Prostate gland (tissue), 2 donors: ENCODE measurements at regions not wholly inside any gene's neighbourhood (a gene's known extent, or its start where the extent isn't known, plus 50 kb on each side); places are given as distances from the start of the nearest gene placed in this dataset.

Experiments
- DNase-seq: peaks from one replicate; pipeline ENCODE4 v3.0.0-alpha.2; 2019; ENCODE audit warnings: low spot score
- H3K27ac ChIP-seq, 2 donors: fragments of 200-600 bp; sonication (generic); 2 replicates each; pipeline ENCODE4 v1.5.1; 2017 to 2019
- H3K27me3 ChIP-seq: fragments of 200-600 bp; sonication (generic); replicated peaks from 2 replicates; pipeline ENCODE4 v1.5.1; 2019; ENCODE audit not compliant: insufficient read depth
- H3K36me3 ChIP-seq, 2 donors: fragments of 200-600 bp; sonication (generic); 1 replicate in 1 of 2; 2 replicates in 1 of 2; pipeline versions ENCODE4 v1.5.1 to v1.8.1; 2017 to 2019
- H3K4me1 ChIP-seq: fragments of 200-600 bp; sonication (generic); replicated peaks from 2 replicates; pipeline ENCODE4 v1.5.1; 2019
- H3K4me3 ChIP-seq, 2 donors: fragments of 200-600 bp; sonication (generic); 2 replicates each; pipeline ENCODE4 v1.5.1; 2017 to 2019
- H3K9me3 ChIP-seq: fragments of 200-600 bp; sonication (generic); 2 replicates; pipeline ENCODE4 v1.5.1; 2017
- POLR2A ChIP-seq: fragments of 450-650 bp; IDR thresholded peaks from one replicate; pipeline ENCODE4 v1.6.1; 2016; ENCODE audit warnings: antibody characterized with exemption, mild to moderate bottlenecking
- POLR2AphosphoS5 ChIP-seq: sonication (generic); formaldehyde crosslinking; IDR thresholded peaks from one replicate; pipeline ENCODE4 v1.6.1; 2017; ENCODE audit warnings: antibody characterized with exemption
- whole genome bisulfite sequencing: methylation state at CpG from one replicate; pipeline ENCODE4 v1.1.5; 2018; 5-methylcytosine and 5-hydroxymethylcytosine counted together
- intact Hi-C: fragments of 100-400 bp; cut with DNase I; formaldehyde crosslinking; loops from one replicate; pipeline ENCODE4 v1.14.2; 2022
- TF ChIP-seq, protein P1 (sequence below), 4 experiments: fragments of 200-600 bp in 2 of 4; fragments of 450-650 bp in 2 of 4; sonication (generic) in 2 of 4; IDR thresholded peaks; 1 replicate in 3 of 4; 2 replicates in 1 of 4; pipeline ENCODE4 v1.5.1; 2016 to 2019; ENCODE audit warnings: antibody characterized with exemption in 4 of 4, mild to moderate bottlenecking in 2 of 4, moderate library complexity in 2 of 4

DNA sequence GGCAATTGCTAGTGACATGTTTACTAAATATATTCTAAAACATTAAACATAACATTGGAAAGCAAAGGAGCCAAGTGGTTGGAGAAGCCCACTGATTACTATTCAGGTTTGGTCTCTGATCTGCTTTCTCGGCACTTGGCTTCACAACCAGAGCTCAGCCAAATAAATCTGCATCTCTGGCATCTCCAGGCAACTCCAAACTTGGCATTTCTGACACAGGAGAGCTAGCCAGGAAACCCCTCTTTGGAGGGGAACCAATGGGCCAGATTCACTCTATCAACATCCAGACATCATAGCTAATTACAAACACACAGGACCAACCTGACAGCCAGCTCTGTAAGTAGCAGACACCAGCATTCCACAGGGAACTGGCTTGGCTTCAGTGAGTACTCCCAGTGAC lies 150.3 kb upstream of the ETAA1 start:
- H3K27ac ChIP-seq: no peak overlapping the region
- 84% methylated on average over 1 of the region's 1 CpG for WGBS
- intact Hi-C loops: loop anchor here (10.0 kb wide), 1 partner anchor 398 kb away; no protein-coding TSS in a partner anchor

DNA sequence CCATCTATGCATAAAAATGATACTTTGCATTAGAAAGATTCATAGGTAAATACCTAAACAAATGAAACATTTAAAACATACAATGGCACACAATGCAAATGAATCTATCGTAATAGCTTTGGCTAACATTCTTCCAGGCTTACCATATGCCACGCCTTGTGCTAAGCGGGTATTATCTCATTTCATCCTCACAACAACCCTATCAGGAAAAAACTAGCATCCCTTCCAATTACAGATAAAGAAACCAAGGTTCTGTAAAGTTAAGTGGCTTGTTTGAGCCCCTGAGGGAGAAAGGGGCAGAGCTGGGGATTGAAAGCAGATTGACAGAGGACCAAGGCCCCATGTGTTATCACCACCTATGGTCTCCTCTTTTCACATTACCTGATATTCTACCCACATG lies 145.4 kb upstream of the ETAA1 start:
- Histone ChIP-seq H3K36me3 (no peaks in the 10 kb centered on the region), H3K27me3 (no peaks in the 10 kb centered on the region), H3K4me3 (no peak overlapping the region), H3K4me1 (no peaks in the 10 kb centered on the region), H3K9me3 (no peaks in the 10 kb centered on the region), H3K27ac (no peak overlapping the region)
- intact Hi-C loops: no loop called here
- TF ChIP-seq, protein P1, sequence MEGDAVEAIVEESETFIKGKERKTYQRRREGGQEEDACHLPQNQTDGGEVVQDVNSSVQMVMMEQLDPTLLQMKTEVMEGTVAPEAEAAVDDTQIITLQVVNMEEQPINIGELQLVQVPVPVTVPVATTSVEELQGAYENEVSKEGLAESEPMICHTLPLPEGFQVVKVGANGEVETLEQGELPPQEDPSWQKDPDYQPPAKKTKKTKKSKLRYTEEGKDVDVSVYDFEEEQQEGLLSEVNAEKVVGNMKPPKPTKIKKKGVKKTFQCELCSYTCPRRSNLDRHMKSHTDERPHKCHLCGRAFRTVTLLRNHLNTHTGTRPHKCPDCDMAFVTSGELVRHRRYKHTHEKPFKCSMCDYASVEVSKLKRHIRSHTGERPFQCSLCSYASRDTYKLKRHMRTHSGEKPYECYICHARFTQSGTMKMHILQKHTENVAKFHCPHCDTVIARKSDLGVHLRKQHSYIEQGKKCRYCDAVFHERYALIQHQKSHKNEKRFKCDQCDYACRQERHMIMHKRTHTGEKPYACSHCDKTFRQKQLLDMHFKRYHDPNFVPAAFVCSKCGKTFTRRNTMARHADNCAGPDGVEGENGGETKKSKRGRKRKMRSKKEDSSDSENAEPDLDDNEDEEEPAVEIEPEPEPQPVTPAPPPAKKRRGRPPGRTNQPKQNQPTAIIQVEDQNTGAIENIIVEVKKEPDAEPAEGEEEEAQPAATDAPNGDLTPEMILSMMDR (IDR thresholded peaks at IDR 0.05): no peak
- TF ChIP-seq POLR2AphosphoS5 (no peak), POLR2A (no peak)
- 98% methylated on average over 3 of the region's 3 CpGs for WGBS
- DNase-seq: no peak

More for the DNA sequence above, 150.3 kb upstream of the ETAA1 start:
- no peaks in the 10 kb centered on the region for H3K36me3 ChIP-seq
- H3K4me3 ChIP-seq: no peak overlapping the region
- H3K4me1 ChIP-seq: no peaks in the 10 kb centered on the region
- no peak for DNase-seq
- TF ChIP-seq POLR2A (no peak), POLR2AphosphoS5 (no peak)
- TF ChIP-seq, protein P1 (IDR thresholded peaks at IDR 0.05): no peak
- H3K9me3 ChIP-seq: no peaks in the 10 kb centered on the region
- H3K27me3 ChIP-seq: no peaks in the 10 kb centered on the region

DNA sequence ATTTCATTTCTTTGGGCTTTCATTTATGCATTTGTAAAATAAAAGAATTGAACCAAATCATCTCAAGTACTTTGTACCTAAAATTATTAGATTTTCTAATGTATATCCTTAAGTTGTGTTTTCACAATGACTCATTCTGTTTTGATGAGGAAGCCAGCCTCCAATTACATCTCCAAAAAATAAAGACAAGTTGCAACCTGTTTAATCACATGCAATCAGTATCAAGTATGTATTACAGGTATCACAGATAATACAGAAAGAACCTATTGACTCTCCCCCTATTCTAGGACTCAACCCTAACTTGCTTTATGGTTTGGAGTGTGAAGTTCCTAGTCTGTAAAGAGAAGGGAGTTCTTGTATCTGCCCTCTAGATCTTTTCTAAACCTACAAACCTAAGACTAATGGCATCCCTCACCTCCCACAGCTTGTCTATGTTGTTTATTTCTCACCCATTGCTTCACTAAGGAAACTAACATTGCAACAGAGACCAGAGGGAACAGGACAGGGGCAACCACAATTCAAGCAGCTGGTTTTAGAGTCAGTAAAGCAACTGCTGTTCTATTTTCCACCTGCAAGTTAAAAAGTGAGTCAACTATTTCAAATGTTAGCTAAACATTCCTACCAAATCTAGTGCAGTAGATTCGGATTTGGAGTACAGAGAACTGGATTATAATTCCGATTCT lies 141.1 kb upstream of the ETAA1 start:
- Histone ChIP-seq H3K27ac (no peak overlapping the region), H3K4me3 (no peak overlapping the region), H3K9me3 (no peaks in the 10 kb centered on the region), H3K36me3 (no peaks in the 10 kb centered on the region), H3K27me3 (no peaks in the 10 kb centered on the region), H3K4me1 (no peaks in the 10 kb centered on the region)
- no peak for DNase-seq
- intact Hi-C loops: no loop called here
- TF ChIP-seq POLR2A: no peak
- TF ChIP-seq POLR2AphosphoS5: no peak
- TF ChIP-seq, protein P1 (IDR thresholded peaks at IDR 0.05): no peak
- WGBS: 97% methylated on average over 2 of the region's 2 CpGs

DNA sequence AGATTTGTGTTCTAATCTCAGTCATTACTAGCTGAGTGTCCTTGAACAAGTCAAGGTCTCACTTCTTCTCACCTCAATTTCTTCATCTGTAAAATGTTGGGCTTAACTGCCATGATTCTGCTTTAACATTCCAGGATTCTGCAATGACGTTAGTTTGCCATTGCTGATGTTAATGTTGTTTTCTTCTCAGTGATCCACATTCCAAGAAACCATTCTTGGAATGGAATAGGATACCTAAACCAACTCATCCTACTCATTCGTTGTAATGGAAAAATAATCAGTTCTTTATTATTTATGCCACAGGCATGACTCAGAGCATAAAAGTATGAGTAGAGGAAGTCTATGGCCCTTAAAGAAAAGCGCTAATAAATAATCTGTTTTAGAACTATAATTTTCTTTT lies 140.2 kb upstream of the ETAA1 start:
- Histone ChIP-seq H3K27me3 (no peaks in the 10 kb centered on the region), H3K27ac (no peak overlapping the region), H3K4me3 (no peak overlapping the region), H3K4me1 (no peaks in the 10 kb centered on the region), H3K36me3 (no peaks in the 10 kb centered on the region), H3K9me3 (no peaks in the 10 kb centered on the region)
- DNase-seq: no peak
- WGBS: 88% methylated on average over 3 of the region's 3 CpGs
- intact Hi-C loops: no loop called here
- TF ChIP-seq POLR2AphosphoS5 (no peak), POLR2A (no peak)
- TF ChIP-seq, protein P1 (IDR thresholded peaks at IDR 0.05): no peak

DNA sequence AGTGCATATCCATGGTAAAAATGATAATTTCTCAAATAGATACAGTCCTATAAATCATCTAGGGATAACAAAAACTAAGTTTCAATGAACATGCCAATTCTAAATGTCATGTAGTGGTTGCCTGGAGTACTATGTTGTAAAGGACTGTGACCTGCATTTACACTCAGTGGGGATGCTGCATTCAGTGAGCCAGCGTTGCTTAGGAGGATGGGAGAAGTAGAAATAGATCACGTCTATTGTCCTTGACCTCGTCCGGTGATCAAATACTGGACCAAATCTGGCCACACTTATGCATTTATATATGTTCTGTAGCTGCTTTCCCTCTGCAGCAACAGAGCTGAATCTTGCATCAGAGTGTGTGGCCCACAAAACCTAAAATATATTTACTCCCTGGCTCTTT lies 139.0 kb upstream of the ETAA1 start:
- Histone ChIP-seq H3K36me3 (no peaks in the 10 kb centered on the region), H3K27ac (no peak overlapping the region), H3K4me3 (no peak overlapping the region), H3K4me1 (no peaks in the 10 kb centered on the region), H3K9me3 (no peaks in the 10 kb centered on the region), H3K27me3 (no peaks in the 10 kb centered on the region)
- intact Hi-C loops: no loop called here
- DNase-seq: no peak
- WGBS: 84% methylated on average over 4 of the region's 4 CpGs
- TF ChIP-seq POLR2A (no peak), POLR2AphosphoS5 (no peak)
- TF ChIP-seq, protein P1 (IDR thresholded peaks at IDR 0.05): no peak
